Tibial nerve (tissue), 3 donors: ENCODE measurements at regions not wholly inside any gene's neighbourhood (a gene's known extent, or its start where the extent isn't known, plus 50 kb on each side); places are given as distances from the start of the nearest gene placed in this dataset.

Experiments used
- POLR2A ChIP-seq, 2 donors: fragments of 450-650 bp; IDR thresholded peaks; one replicate each; pipeline ENCODE4 v1.6.1; 2017; ENCODE audit warnings: antibody characterized with exemption in 2 of 2, mild to moderate bottlenecking in 2 of 2, moderate library complexity in 2 of 2
- TF ChIP-seq, protein P1 (sequence below), 5 experiments: fragments of 200-600 bp in 3 of 5; fragments of 450-650 bp in 2 of 5; sonication (generic) in 3 of 5; IDR thresholded peaks; one replicate each; pipeline ENCODE4 v1.5.1; 2016 to 2019; ENCODE audit warnings: antibody characterized with exemption in 5 of 5, mild to moderate bottlenecking in 3 of 5, moderate library complexity in 2 of 5

- TF ChIP-seq, protein P1, sequence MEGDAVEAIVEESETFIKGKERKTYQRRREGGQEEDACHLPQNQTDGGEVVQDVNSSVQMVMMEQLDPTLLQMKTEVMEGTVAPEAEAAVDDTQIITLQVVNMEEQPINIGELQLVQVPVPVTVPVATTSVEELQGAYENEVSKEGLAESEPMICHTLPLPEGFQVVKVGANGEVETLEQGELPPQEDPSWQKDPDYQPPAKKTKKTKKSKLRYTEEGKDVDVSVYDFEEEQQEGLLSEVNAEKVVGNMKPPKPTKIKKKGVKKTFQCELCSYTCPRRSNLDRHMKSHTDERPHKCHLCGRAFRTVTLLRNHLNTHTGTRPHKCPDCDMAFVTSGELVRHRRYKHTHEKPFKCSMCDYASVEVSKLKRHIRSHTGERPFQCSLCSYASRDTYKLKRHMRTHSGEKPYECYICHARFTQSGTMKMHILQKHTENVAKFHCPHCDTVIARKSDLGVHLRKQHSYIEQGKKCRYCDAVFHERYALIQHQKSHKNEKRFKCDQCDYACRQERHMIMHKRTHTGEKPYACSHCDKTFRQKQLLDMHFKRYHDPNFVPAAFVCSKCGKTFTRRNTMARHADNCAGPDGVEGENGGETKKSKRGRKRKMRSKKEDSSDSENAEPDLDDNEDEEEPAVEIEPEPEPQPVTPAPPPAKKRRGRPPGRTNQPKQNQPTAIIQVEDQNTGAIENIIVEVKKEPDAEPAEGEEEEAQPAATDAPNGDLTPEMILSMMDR (IDR thresholded peaks at IDR 0.05) = no peak
- no peak for TF ChIP-seq POLR2A (IDR thresholded peaks at IDR 0.05)
These were observed 168.0 kb downstream of the RPIA start for GRCh38 chr2:88859461-88859860.
